ENCODE measurements at regions not wholly inside any gene's neighbourhood (a gene's known extent, or its start where the extent isn't known, plus 50 kb on each side); places are given as distances from the start of the nearest gene placed in this dataset.

DNA sequence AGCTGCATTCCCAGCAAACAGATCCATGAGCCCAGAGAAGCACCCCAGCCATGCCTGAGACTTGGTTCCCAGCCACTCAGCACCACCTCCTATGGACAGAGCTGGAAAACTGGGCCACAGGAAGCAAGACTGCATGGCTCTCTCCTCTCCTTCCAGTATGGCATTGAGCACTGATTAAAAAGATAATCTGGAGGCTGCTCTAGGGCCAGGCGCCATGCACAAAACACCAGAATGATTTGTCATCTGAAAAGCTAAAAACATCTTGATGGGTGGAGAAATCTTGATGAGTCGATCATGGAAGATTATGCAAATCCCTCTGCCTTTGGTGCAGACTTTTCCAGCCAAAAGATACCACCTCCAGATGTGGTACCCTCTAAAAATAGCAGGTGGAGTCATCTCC is 62.7 kb upstream of the MRPS22 start:
- Histone ChIP-seq H3K36me3 (ENCODE audit: insufficient read depth, low read length) (no peaks in the 10 kb centered on the region), H2AFZ (ENCODE audit: low read length, unreplicated experiment) (no peak overlapping the region), H3K4me1 (ENCODE audit: control insufficient read depth, insufficient read depth, low read length, unreplicated experiment) (no peaks in the 10 kb centered on the region), H3K27ac (ENCODE audit: low read depth, low read length) (no peak overlapping the region), H3K79me2 (ENCODE audit: control insufficient read depth, insufficient read depth, low read length, unreplicated experiment) (no peaks in the 10 kb centered on the region), H3K4me3 (ENCODE audit: low read depth, low read length) (no peak overlapping the region), H3K27me3 (ENCODE audit: insufficient read depth, low read length) (peaks cover 3% of the 10 kb centered on the region)

DNA sequence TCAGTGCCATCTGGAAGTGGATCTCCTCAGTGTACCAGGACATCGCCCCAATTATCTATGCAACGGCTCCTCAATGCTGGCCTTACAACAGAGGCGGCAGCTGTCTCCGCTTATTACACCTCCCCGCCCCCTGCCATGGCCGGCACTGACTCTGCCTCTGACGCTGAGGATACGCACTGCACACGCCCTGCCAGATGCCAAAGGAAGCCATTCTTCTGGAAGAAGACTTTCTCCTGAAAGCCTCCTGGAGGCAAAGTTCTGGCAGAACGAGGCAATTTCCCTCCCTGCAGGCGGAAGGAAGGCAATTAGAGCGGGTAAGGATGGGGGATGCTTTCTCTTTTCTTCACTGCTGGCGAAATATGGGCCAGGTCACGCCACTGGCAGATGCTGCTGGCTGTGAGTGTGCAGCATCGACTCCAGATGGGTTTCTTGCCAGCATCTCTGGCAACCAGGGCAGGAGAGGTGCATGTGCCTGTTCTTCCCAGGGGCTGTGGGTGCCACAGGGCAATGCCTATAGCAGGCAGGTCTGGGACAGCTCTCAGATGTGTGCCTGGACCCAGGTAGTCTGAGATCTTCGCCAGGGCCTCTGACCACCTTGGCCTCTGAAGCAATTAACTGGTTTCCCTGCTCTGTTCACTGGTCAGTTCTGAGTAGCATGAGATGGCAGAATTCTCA is 62.2 kb upstream of the MRPS22 start:
- H3K36me3 ChIP-seq (ENCODE audit: insufficient read depth, low read length), result no peaks in the 10 kb centered on the region
- H3K4me3 ChIP-seq (ENCODE audit: low read depth, low read length), result no peak overlapping the region
- peaks cover 1% of the 10 kb centered on the region for H3K27me3 ChIP-seq (ENCODE audit: insufficient read depth, low read length)
- H3K4me1 ChIP-seq (ENCODE audit: control insufficient read depth, insufficient read depth, low read length, unreplicated experiment), result no peaks in the 10 kb centered on the region
- no peak overlapping the region for H3K27ac ChIP-seq (ENCODE audit: low read depth, low read length)
- H3K79me2 ChIP-seq (ENCODE audit: control insufficient read depth, insufficient read depth, low read length, unreplicated experiment), result no peaks in the 10 kb centered on the region
- H2AFZ ChIP-seq (ENCODE audit: low read length, unreplicated experiment), result no peak overlapping the region

DNA sequence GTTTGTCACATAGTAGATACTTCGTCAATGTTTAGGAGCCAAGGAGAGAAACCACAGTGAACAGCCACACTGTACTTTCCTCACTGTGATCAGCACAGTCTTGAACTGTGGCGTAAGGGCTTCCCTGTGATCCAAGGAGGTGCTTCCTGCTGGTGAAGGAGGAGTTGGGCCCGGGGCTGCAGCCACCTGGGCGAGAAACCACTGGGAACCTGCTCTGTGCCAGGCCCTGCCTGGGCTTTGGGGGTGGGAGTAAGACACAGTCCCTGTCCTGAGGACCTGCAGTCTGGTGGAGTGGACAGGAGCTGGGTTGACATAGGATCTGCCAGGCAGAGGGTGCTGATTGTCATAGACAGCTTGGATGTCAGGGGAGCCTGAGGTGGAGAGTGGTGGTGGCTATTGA is 60.5 kb upstream of the MRPS22 start:
- H2AFZ ChIP-seq (ENCODE audit: low read length, unreplicated experiment), result no peak overlapping the region
- no peaks in the 10 kb centered on the region for H3K36me3 ChIP-seq (ENCODE audit: insufficient read depth, low read length)
- no peak overlapping the region for H3K27ac ChIP-seq (ENCODE audit: low read depth, low read length)
- H3K4me3 ChIP-seq (ENCODE audit: low read depth, low read length), result no peak overlapping the region
- H3K79me2 ChIP-seq (ENCODE audit: control insufficient read depth, insufficient read depth, low read length, unreplicated experiment), result no peaks in the 10 kb centered on the region
- H3K27me3 ChIP-seq (ENCODE audit: insufficient read depth, low read length), result no peaks in the 10 kb centered on the region
- H3K4me1 ChIP-seq (ENCODE audit: control insufficient read depth, insufficient read depth, low read length, unreplicated experiment), result no peaks in the 10 kb centered on the region

DNA sequence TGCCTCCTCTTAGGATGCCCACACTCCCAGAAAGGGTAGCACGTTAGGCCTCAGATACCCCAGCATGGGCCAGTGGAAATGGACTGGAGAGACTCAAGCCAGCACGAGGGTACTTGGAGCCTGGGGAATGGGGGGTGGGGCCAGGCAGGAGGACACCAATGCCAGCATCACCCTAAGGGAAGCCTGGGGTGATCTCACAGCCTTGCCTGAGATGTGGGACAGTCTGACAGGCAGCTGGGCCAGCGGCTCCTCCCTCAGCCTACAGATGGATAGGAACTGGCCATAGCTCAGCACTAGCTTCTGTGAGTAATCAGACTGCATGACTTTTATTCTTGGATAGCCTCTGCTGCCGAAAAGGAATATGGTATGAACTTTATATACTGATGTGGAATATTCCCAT is 59.6 kb upstream of the MRPS22 start:
- Histone ChIP-seq H3K4me3 (ENCODE audit: low read depth, low read length) (no peak overlapping the region), H3K4me1 (ENCODE audit: control insufficient read depth, insufficient read depth, low read length, unreplicated experiment) (no peaks in the 10 kb centered on the region), H3K27me3 (ENCODE audit: insufficient read depth, low read length) (no peaks in the 10 kb centered on the region), H3K79me2 (ENCODE audit: control insufficient read depth, insufficient read depth, low read length, unreplicated experiment) (no peaks in the 10 kb centered on the region), H2AFZ (ENCODE audit: low read length, unreplicated experiment) (no peak overlapping the region), H3K36me3 (ENCODE audit: insufficient read depth, low read length) (no peaks in the 10 kb centered on the region), H3K27ac (ENCODE audit: low read depth, low read length) (no peak overlapping the region)

DNA sequence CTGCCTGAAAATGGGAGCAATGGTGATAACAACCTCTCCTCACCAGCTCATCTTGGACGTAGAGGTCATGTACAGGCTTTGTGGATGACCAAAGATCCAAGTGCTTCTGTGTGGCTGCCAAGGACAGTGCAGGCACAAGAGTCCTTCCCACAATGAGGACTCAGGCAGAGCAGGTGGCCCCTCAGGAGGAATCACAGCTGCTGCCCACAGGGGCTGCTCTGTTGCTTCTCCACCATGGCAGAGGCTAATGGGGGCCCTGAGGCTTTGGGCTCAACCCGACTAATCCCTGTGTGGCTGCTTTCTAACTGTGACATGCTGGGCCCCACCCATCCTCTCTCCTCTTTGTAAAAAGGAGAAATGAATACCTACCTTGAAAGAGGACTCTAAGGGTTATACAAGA is 58.1 kb upstream of the MRPS22 start:
- no peaks in the 10 kb centered on the region for H3K4me1 ChIP-seq (ENCODE audit: control insufficient read depth, insufficient read depth, low read length, unreplicated experiment)
- H3K27me3 ChIP-seq (ENCODE audit: insufficient read depth, low read length), result no peaks in the 10 kb centered on the region
- no peak overlapping the region for H3K27ac ChIP-seq (ENCODE audit: low read depth, low read length)
- no peak overlapping the region for H3K4me3 ChIP-seq (ENCODE audit: low read depth, low read length)
- no peaks in the 10 kb centered on the region for H3K36me3 ChIP-seq (ENCODE audit: insufficient read depth, low read length)
- no peaks in the 10 kb centered on the region for H3K79me2 ChIP-seq (ENCODE audit: control insufficient read depth, insufficient read depth, low read length, unreplicated experiment)
- no peak overlapping the region for H2AFZ ChIP-seq (ENCODE audit: low read length, unreplicated experiment)

DNA sequence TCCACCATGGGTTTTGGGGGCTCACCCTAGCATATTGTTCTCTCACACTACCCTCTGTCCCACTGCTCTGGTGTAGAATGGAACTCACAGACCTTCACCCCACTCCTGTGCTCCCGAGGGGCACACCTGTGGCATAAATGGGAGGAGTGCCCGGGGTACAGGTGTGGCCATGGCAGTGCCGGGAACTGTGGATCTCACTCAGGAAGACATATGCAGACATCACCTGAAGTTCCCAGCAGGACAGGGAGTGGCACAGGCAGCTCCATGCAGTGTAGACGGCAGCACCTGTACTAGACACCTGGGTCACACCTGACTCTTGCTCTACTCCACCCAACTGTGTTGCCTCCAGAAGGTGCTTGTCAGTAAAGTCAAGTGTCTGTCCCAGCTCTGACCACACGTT is 57.6 kb upstream of the MRPS22 start:
- Histone ChIP-seq H2AFZ (ENCODE audit: low read length, unreplicated experiment) (no peak overlapping the region), H3K4me1 (ENCODE audit: control insufficient read depth, insufficient read depth, low read length, unreplicated experiment) (no peaks in the 10 kb centered on the region), H3K27ac (ENCODE audit: low read depth, low read length) (no peak overlapping the region), H3K27me3 (ENCODE audit: insufficient read depth, low read length) (no peaks in the 10 kb centered on the region), H3K79me2 (ENCODE audit: control insufficient read depth, insufficient read depth, low read length, unreplicated experiment) (no peaks in the 10 kb centered on the region), H3K36me3 (ENCODE audit: insufficient read depth, low read length) (no peaks in the 10 kb centered on the region), H3K4me3 (ENCODE audit: low read depth, low read length) (no peak overlapping the region)

DNA sequence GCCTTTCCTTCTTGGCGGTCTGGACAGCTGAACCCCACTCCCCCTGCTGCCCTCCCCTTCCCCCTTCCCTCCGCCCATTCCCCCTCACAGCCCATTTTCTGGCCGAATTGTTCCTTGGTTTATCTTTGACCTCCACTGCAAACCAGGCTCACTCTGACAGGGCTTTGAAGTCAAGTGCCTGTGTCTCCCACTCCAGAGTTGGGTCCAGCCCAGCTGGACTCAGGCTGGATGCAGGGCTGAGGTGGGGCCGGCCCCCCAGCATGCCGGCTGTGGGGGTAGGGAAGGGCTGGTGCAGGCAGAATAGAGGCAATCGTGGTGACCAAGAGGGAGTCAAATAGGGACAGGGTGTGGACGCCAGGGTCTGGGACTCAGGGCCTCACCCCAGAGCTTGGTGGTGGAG is 57.0 kb upstream of the MRPS22 start:
- no peaks in the 10 kb centered on the region for H3K36me3 ChIP-seq (ENCODE audit: insufficient read depth, low read length)
- H3K27ac ChIP-seq (ENCODE audit: low read depth, low read length), result no peak overlapping the region
- no peak overlapping the region for H3K4me3 ChIP-seq (ENCODE audit: low read depth, low read length)

DNA sequence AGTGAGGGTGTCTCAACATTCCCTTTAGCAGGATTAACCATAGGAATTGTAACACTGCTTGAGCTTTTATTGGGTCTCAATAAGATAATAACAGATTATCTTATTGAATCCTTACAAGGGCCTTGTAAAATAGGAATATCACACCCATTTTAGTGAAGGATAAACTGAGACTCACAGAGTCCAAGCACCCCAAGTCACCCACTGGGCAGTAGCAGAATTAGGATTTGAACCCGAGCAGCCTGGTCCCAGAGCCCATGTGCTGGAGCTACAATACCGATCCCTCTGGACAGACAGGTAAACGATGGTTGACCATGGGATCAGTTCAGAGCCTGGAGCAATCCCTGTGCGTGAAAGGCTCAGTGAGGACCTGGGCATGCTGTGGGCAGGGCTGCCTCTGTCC is 56.3 kb upstream of the MRPS22 start:
- Histone ChIP-seq H3K4me1 (ENCODE audit: control insufficient read depth, insufficient read depth, low read length, unreplicated experiment) (no peaks in the 10 kb centered on the region), H3K27me3 (ENCODE audit: insufficient read depth, low read length) (no peaks in the 10 kb centered on the region), H3K27ac (ENCODE audit: low read depth, low read length) (no peak overlapping the region), H3K36me3 (ENCODE audit: insufficient read depth, low read length) (no peaks in the 10 kb centered on the region), H2AFZ (ENCODE audit: low read length, unreplicated experiment) (no peak overlapping the region), H3K79me2 (ENCODE audit: control insufficient read depth, insufficient read depth, low read length, unreplicated experiment) (no peaks in the 10 kb centered on the region), H3K4me3 (ENCODE audit: low read depth, low read length) (no peak overlapping the region)

More for the DNA sequence above, 57.0 kb upstream of the MRPS22 start:
- Histone ChIP-seq H2AFZ (ENCODE audit: low read length, unreplicated experiment) (no peak overlapping the region), H3K79me2 (ENCODE audit: control insufficient read depth, insufficient read depth, low read length, unreplicated experiment) (no peaks in the 10 kb centered on the region), H3K27me3 (ENCODE audit: insufficient read depth, low read length) (no peaks in the 10 kb centered on the region), H3K4me1 (ENCODE audit: control insufficient read depth, insufficient read depth, low read length, unreplicated experiment) (no peaks in the 10 kb centered on the region)

DNA sequence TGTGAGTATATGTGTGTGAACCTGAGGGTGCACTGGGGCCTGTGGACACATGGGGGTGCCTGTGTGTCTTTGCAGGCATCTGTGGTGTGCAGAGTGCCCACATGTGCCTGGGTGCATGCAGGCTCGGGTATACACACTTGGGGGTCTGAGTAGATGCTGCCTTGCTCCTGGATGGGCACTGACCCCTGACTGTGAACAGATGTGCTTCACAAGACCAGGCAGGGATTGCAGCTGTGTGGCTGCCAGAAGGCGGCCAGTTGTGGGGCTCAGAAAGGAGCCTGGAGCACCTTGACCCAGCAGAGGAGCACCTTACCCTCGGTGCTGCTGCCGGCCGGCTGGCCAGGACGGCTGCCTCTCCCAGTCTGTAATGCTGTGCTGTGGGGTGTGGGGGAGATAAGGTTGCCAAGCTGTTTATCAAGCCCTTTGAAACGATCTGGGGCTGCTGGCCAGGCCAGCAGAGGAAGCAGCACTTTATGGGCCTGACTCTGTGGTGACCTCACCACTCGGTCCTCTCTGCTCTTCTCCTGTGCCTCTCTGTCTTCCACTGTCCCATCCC is 55.5 kb upstream of the MRPS22 start:
- Histone ChIP-seq H3K4me1 (ENCODE audit: control insufficient read depth, insufficient read depth, low read length, unreplicated experiment) (peaks cover 4% of the 10 kb centered on the region), H3K79me2 (ENCODE audit: control insufficient read depth, insufficient read depth, low read length, unreplicated experiment) (no peaks in the 10 kb centered on the region), H3K27me3 (ENCODE audit: insufficient read depth, low read length) (no peaks in the 10 kb centered on the region), H3K27ac (ENCODE audit: low read depth, low read length) (no peak overlapping the region), H2AFZ (ENCODE audit: low read length, unreplicated experiment) (no peak overlapping the region), H3K4me3 (ENCODE audit: low read depth, low read length) (no peak overlapping the region), H3K36me3 (ENCODE audit: insufficient read depth, low read length) (no peaks in the 10 kb centered on the region)

DNA sequence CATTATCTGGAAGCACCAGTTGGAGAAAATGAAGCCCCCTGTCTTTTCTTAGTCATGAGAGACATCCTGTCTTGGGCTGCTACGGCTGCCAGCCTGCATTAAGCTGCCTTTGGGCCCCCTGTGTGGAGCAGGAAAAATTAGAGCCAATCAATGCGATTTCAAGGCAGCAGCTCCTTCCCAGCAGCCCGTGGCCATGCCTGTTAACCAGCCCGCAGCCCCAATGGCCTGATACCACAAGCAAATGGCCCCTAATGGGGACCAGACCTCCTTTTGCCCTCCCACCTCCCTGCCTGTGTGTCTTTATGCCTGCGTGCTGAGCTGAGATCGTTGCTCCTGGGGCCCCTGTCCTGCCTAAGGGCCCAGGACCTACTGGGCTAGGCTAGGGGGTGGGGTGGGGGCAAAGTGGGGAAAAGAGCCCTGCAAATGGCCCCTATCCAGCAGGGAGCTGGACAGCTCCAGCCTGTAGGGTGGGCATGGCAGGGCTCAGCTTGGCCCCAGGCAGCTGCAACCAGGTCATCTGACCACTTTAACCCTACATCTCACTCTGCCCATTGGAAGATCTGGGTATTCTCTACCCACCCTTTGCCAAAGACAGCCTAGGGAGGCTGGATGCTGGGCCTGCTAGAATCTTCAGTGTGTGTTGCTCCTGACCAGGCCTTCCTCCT is 53.8 kb upstream of the MRPS22 start:
- no peak overlapping the region for H3K27ac ChIP-seq (ENCODE audit: low read depth, low read length)
- H3K36me3 ChIP-seq (ENCODE audit: insufficient read depth, low read length), result no peaks in the 10 kb centered on the region
- no peaks in the 10 kb centered on the region for H3K27me3 ChIP-seq (ENCODE audit: insufficient read depth, low read length)
- H3K4me1 ChIP-seq (ENCODE audit: control insufficient read depth, insufficient read depth, low read length, unreplicated experiment), result peaks cover 4% of the 10 kb centered on the region
- no peaks in the 10 kb centered on the region for H3K79me2 ChIP-seq (ENCODE audit: control insufficient read depth, insufficient read depth, low read length, unreplicated experiment)
- H3K4me3 ChIP-seq (ENCODE audit: low read depth, low read length), result no peak overlapping the region
- H2AFZ ChIP-seq (ENCODE audit: low read length, unreplicated experiment), result no peak overlapping the region

Data from ACC112 (cell line).